ES-I3 (cell line): ENCODE measurements at regions not wholly inside any gene's neighbourhood (a gene's known extent, or its start where the extent isn't known, plus 50 kb on each side); places are given as distances from the start of the nearest gene placed in this dataset.
"Not testable (repeated sequence)": the region's sequence is repeated elsewhere in the genome, so short reads cannot be mapped to it uniquely, and the experiment has no call there.

Experiments
- H3K36me3 ChIP-seq: 2 replicates; pipeline ENCODE4 v1.6.1; 2013; ENCODE audit warnings: mild to moderate bottlenecking, low read length, control low read depth, moderate library complexity; ENCODE audit not compliant: insufficient read depth
- H3K4me1 ChIP-seq: 2 replicates; pipeline ENCODE4 v1.6.1; 2013; ENCODE audit warnings: mild to moderate bottlenecking, control low read depth, low read length; ENCODE audit not compliant: insufficient read depth
- H3K9ac ChIP-seq: 2 replicates; pipeline ENCODE4 v1.6.1; 2013; ENCODE audit warnings: low read depth, mild to moderate bottlenecking, low read length, moderate library complexity
- H3K9me3 ChIP-seq: 2 replicates; pipeline ENCODE4 v1.6.1; 2013; ENCODE audit warnings: mild to moderate bottlenecking, low read length, moderate library complexity; ENCODE audit not compliant: control insufficient read depth, insufficient read depth

- Histone ChIP-seq H3K36me3 (no peaks in the 10 kb centered on the region), H3K4me1 (no peaks in the 10 kb centered on the region), H3K9me3 (no peaks in the 10 kb centered on the region), H3K9ac (no peak overlapping the region)
Measured at GRCh38 chr5:163696579-163696887, 191.1 kb downstream of the MAT2B start.

GRCh38 chr5:163706053-163706771 is 200.8 kb downstream of the MAT2B start:
- Histone ChIP-seq H3K4me1 (no peaks in the 10 kb centered on the region), H3K36me3 (no peaks in the 10 kb centered on the region), H3K9me3 (no peaks in the 10 kb centered on the region), H3K9ac (no peak overlapping the region)

GRCh38 chr5:163712011-163712410 is 206.6 kb downstream of the MAT2B start:
- H3K4me1 ChIP-seq, result no peaks in the 10 kb centered on the region
- no peaks in the 10 kb centered on the region for H3K9me3 ChIP-seq
- H3K9ac ChIP-seq, result no peak overlapping the region
- no peaks in the 10 kb centered on the region for H3K36me3 ChIP-seq

GRCh38 chr5:163718272-163718671 is 212.9 kb downstream of the MAT2B start:
- Histone ChIP-seq H3K4me1 (no peaks in the 10 kb centered on the region), H3K9ac (no peak overlapping the region), H3K36me3 (no peaks in the 10 kb centered on the region), H3K9me3 (no peaks in the 10 kb centered on the region)

GRCh38 chr5:163724305-163724704 is 218.9 kb downstream of the MAT2B start:
- Histone ChIP-seq H3K4me1 (no peaks in the 10 kb centered on the region), H3K9me3 (no peaks in the 10 kb centered on the region), H3K36me3 (no peaks in the 10 kb centered on the region), H3K9ac (no peak overlapping the region)

- no peak overlapping the region for H3K9ac ChIP-seq
- H3K36me3 ChIP-seq, result no peaks in the 10 kb centered on the region
- no peaks in the 10 kb centered on the region for H3K4me1 ChIP-seq
- no peaks in the 10 kb centered on the region for H3K9me3 ChIP-seq
Measured at GRCh38 chr5:163727028-163727427, 221.6 kb downstream of the MAT2B start.

- Histone ChIP-seq H3K9ac (no peak overlapping the region), H3K4me1 (no peaks in the 10 kb centered on the region), H3K9me3 (no peaks in the 10 kb centered on the region; the same call in 1 of the 2 replicates)
Measured at GRCh38 chr5:163730206-163730756, 224.9 kb downstream of the MAT2B start.

GRCh38 chr5:163731256-163731655 is 225.8 kb downstream of the MAT2B start:
- Histone ChIP-seq H3K9ac (no peak overlapping the region), H3K9me3 (no peaks in the 10 kb centered on the region; the same call in 1 of the 2 replicates), H3K4me1 (no peaks in the 10 kb centered on the region), H3K36me3 (no peaks in the 10 kb centered on the region)

More at GRCh38 chr5:163730206-163730756, 224.9 kb downstream of the MAT2B start:
- H3K36me3 ChIP-seq, result no peaks in the 10 kb centered on the region

- H3K9ac ChIP-seq, result no peak overlapping the region
- no peaks in the 10 kb centered on the region; the same call in 1 of the 2 replicates for H3K9me3 ChIP-seq
- no peaks in the 10 kb centered on the region for H3K4me1 ChIP-seq
- H3K36me3 ChIP-seq, result no peaks in the 10 kb centered on the region
Measured at GRCh38 chr5:163735069-163735468, 229.7 kb downstream of the MAT2B start.

GRCh38 chr5:163747586-163747985 is 242.2 kb downstream of the MAT2B start:
- Histone ChIP-seq H3K36me3 (no peaks in the 10 kb centered on the region), H3K4me1 (no peaks in the 10 kb centered on the region), H3K9me3 (no peaks in the 10 kb centered on the region), H3K9ac (no peak overlapping the region)

GRCh38 chr5:163748934-163749333 is 243.5 kb downstream of the MAT2B start:
- Histone ChIP-seq H3K9me3 (no peaks in the 10 kb centered on the region), H3K4me1 (no peaks in the 10 kb centered on the region), H3K36me3 (no peaks in the 10 kb centered on the region), H3K9ac (no peak overlapping the region)

- H3K36me3 ChIP-seq, H3K4me1 ChIP-seq, H3K9me3 ChIP-seq, H3K9ac ChIP-seq: not testable (repeated sequence)
Measured at GRCh38 chr5:163750415-163750814, 245.0 kb downstream of the MAT2B start.

- no peaks in the 10 kb centered on the region for H3K36me3 ChIP-seq
- no peak overlapping the region for H3K9ac ChIP-seq
- H3K4me1 ChIP-seq, result no peaks in the 10 kb centered on the region
- H3K9me3 ChIP-seq, result no peaks in the 10 kb centered on the region
Measured at GRCh38 chr5:163755505-163755904, 250.1 kb downstream of the MAT2B start.

GRCh38 chr5:163756170-163756569 is 250.8 kb downstream of the MAT2B start:
- H3K36me3 ChIP-seq, result no peaks in the 10 kb centered on the region
- no peaks in the 10 kb centered on the region for H3K9me3 ChIP-seq
- H3K4me1 ChIP-seq, result no peaks in the 10 kb centered on the region
- H3K9ac ChIP-seq, result no peak overlapping the region

- Histone ChIP-seq H3K9me3 (no peaks in the 10 kb centered on the region), H3K9ac (no peak overlapping the region), H3K36me3 (no peaks in the 10 kb centered on the region), H3K4me1 (no peaks in the 10 kb centered on the region)
Measured at GRCh38 chr5:163757344-163757743, 251.9 kb downstream of the MAT2B start.
